Body of pancreas (tissue), 4 donors: ENCODE measurements at regions not wholly inside any gene's neighbourhood (a gene's known extent, or its start where the extent isn't known, plus 50 kb on each side); places are given as distances from the start of the nearest gene placed in this dataset.

Experiments
- POLR2A ChIP-seq, 3 donors: fragments of 450-650 bp; IDR thresholded peaks; one replicate each; pipeline ENCODE4 v1.6.1; 2016; ENCODE audit warnings: antibody characterized with exemption in 3 of 3, mild to moderate bottlenecking in 2 of 3
- TF ChIP-seq, protein P1 (sequence below), 7 experiments: fragments of 450-650 bp in 4 of 7; fragments of 200-600 bp in 3 of 7; sonication (generic) in 3 of 7; IDR thresholded peaks; one replicate each; pipeline ENCODE4 v1.5.1; 2016 to 2019; ENCODE audit warnings: antibody characterized with exemption in 7 of 7

DNA sequence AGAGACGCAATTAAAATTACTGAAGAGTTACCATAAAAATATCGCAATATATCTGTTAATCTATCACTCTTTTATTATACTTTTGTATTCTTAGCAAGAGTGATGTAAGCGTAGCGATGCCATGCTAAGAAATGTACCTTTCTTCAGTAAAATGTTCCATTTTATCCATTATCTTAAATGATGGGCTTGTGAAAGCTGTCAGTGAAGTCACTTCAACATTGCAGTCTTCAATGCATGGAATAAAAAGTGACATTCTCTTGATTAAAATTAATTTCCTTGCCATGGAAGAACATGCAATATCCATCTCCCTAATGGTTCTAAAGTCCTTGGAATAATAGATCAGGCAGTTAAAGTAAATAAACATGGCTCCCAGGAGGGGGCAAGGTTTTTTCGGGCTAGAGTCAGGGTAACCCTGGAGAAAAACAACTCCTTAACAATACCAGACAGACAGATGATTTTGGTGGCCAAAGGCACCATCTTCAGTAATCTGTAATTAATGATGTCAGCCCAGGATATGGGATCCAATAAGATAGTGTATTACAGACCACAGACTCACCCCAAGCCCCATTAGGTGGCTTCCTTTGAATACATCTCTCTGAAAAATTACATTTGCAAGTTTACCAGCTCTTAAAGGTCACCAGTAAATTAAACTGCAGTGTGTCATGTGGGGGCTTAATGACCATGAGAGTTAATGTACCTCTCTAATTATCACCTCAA is 677.1 kb downstream of the DTWD2 start:
- TF ChIP-seq POLR2A (IDR thresholded peaks at IDR 0.05) = no peak
- TF ChIP-seq, protein P1, sequence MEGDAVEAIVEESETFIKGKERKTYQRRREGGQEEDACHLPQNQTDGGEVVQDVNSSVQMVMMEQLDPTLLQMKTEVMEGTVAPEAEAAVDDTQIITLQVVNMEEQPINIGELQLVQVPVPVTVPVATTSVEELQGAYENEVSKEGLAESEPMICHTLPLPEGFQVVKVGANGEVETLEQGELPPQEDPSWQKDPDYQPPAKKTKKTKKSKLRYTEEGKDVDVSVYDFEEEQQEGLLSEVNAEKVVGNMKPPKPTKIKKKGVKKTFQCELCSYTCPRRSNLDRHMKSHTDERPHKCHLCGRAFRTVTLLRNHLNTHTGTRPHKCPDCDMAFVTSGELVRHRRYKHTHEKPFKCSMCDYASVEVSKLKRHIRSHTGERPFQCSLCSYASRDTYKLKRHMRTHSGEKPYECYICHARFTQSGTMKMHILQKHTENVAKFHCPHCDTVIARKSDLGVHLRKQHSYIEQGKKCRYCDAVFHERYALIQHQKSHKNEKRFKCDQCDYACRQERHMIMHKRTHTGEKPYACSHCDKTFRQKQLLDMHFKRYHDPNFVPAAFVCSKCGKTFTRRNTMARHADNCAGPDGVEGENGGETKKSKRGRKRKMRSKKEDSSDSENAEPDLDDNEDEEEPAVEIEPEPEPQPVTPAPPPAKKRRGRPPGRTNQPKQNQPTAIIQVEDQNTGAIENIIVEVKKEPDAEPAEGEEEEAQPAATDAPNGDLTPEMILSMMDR (IDR thresholded peaks at IDR 0.05) = no peak
